GM21528 (cell line): ENCODE measurements at regions not wholly inside any gene's neighbourhood (a gene's known extent, or its start where the extent isn't known, plus 50 kb on each side); places are given as distances from the start of the nearest gene placed in this dataset.

ENCODE experiments used
- ATAC-seq: cut with Tn5 transposase; IDR thresholded peaks from one replicate; pipeline ENCODE4 v1.9.1; 2021; ENCODE audit warnings: mild to moderate bottlenecking, moderate library complexity; ENCODE audit not compliant: unreplicated experiment, low FRiP score

GRCh38 chr2:234665304-234665703, 168.4 kb upstream of the ARL4C start:
- ATAC-seq = no peak

GRCh38 chr2:234661849-234662248, 165.0 kb upstream of the ARL4C start:
- no peak for ATAC-seq

- no peak for ATAC-seq
These were observed 164.3 kb upstream of the ARL4C start for GRCh38 chr2:234661175-234661574.

GRCh38 chr2:234655706-234656105, 158.8 kb upstream of the ARL4C start:
- ATAC-seq = no peak

GRCh38 chr2:234650911-234651310, 154.0 kb upstream of the ARL4C start:
- no peak for ATAC-seq

GRCh38 chr2:234649951-234650350, 153.1 kb upstream of the ARL4C start:
- no peak for ATAC-seq

- ATAC-seq = no peak
These were observed 146.5 kb upstream of the ARL4C start for GRCh38 chr2:234643407-234643806.

DNA sequence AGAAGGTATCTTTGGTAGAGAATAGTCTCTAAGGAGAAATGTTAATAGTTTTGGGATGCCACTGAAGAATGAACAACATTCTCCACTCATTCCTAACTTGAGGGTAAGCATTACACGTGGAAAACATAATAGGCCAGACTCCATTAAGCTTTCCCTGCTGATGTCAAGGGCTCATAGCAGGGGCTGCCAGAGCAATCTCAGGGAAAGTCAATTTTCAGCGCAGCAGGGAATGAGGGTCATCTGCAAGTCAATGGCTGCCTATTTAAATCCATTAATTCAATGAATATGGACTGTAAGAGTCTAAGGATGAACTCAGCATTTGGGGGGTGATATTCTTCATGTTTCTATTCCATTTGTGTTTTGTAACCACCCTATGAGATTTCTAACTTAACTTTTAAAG, 144.2 kb upstream of the ARL4C start:
- no peak for ATAC-seq

DNA sequence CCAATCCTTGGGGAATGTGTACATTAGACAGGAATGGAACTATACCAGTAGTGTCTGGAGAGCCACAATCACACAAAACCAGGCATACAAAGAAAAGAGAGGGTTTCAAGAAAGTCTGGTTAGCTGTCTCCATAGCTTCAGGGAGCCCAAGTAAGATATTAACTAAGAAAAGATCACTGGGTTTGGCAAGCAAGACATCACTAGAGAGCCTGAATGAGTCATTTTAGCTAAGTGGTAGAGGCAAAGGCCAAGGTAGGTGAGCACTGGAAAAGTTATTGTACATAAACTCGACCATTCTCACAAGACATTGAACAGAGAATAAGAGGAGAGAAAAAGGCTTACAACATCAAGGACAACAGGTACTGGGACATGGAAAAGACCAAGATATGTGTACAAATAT, 143.8 kb upstream of the ARL4C start:
- ATAC-seq = no peak

GRCh38 chr2:234638966-234639365, 142.1 kb upstream of the ARL4C start:
- ATAC-seq = no peak

GRCh38 chr2:234635284-234635683, 138.4 kb upstream of the ARL4C start:
- no peak for ATAC-seq

GRCh38 chr2:234633581-234634230, 136.8 kb upstream of the ARL4C start:
- no peak for ATAC-seq

DNA sequence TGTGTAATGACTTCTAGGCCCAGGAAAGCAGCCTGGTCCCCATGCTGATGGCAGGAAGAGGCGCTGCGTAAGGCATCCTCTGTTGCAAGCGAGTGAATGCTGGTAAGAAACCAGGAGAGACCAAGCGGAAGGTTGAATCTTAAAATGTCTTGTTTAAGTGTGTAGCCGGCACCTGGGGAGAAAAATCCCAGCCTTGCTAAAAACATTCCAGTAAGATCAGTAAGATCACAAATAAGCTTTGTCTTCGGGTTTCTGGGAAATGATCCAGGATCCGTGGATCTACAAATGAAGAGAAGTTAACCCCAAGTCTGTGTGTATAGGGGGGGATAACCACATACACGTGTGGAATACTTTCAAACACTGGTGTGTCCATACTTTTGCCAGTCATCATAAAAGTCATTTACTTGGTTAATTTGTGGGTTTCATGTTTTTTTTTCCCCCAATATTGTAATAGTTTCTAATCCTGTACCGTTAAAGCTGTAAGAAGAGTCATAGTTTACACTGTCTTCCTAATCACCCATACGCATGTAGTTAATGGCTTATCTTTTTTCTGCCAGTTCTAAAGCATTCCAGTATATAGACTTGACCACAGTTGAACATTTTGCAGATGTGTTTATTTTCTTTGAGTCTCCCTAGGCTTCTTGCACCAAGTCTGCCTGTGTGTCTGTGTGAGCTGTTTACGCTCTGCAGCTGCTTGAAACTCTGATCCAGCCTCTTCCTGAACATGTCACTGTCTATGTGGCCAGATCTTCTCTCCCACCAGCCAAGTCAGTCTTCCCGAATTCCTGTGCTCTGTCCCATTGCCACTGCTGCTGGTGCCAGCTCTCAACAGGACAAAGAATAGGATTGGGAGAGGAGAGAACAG, 135.9 kb upstream of the ARL4C start:
- ATAC-seq = no peak

GRCh38 chr2:234631646-234632514, 135.0 kb upstream of the ARL4C start:
- ATAC-seq = no peak

DNA sequence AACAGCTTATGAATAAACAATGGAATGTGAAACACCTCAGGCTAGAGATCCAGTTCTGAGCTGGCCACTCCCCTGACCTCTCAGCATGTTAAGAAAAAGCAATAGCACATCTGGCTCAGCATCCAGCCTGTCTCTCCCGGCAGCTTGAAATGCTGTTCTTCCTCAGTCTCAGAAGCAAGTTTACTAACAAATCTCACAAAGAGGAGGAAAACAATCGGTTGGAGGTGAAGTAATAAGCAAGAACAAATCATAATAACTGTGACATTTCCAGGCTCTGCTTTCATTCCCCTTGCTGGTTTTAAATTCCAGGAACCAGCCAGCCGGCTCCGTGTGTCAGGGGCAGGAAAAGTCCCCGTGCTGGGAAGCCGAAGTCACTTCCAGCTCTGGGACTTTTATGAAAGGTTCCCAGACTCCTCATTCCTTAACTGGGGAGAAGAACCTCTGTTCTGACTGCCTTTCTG, 133.9 kb upstream of the ARL4C start:
- ATAC-seq = no peak

- ATAC-seq = no peak
These were observed 132.7 kb upstream of the ARL4C start for GRCh38 chr2:234629596-234629995.

DNA sequence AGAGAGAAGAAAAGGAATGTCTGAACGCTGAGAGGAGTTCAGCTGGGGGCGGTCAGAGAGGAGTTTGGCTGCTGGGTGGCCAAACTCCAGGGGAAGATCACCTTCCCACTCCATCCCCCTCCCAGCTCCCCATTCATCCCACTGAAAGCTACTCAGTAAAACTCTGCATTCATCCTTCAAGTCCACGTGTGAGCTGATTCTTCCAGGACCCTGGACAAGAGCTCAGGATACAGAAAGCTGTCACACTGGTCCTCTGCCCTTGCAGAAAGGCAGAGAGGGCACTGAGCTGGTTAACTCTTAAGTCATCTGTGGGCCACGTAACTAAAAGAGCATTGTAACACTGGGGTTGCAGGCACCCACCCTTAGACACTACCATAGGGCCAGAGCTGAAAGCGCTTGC, 132.1 kb upstream of the ARL4C start:
- ATAC-seq = no peak

- no peak for ATAC-seq
These were observed 130.4 kb upstream of the ARL4C start for GRCh38 chr2:234627308-234627707.

GRCh38 chr2:234626566-234627130, 129.8 kb upstream of the ARL4C start:
- no peak for ATAC-seq

DNA sequence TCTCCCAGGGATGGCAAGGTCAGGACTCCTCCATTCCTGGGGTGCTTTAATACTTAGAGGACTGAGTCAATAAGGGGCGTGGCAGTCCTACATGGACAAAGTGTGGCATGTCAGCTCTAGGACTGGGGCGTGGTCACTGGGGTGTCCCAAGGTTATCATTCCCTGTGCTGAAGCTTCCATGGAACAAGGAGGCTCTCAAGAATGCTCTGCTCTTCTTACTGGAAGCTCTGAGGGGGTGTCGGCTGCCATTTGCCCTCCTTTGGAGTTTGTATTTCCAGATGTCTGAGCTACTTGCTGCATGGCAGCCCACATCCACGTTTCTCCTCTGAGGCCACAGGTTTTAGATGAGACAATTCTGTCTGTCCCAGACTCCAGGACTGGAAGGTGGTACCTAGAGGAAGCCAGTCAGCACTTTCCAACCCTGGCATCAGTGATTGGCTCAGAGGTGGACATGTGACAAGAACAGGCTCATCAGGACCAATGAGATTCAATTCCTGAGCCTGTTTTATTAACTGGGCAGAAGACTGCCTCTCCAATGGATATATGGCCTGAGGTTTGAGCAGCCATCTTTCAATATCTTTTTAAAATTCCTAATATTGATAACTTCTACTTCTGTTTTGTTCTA, 128.9 kb upstream of the ARL4C start:
- no peak for ATAC-seq
